NCI-H526 treated with DMSO at 0.1 percent for 48 hours (cell line): ENCODE measurements at regions not wholly inside any gene's neighbourhood (a gene's known extent, or its start where the extent isn't known, plus 50 kb on each side); places are given as distances from the start of the nearest gene placed in this dataset.

Source experiments
- DNase-seq: peaks from one replicate; lab custom pipeline; 2025; lab: John Stamatoyannopoulos, UW

DNA sequence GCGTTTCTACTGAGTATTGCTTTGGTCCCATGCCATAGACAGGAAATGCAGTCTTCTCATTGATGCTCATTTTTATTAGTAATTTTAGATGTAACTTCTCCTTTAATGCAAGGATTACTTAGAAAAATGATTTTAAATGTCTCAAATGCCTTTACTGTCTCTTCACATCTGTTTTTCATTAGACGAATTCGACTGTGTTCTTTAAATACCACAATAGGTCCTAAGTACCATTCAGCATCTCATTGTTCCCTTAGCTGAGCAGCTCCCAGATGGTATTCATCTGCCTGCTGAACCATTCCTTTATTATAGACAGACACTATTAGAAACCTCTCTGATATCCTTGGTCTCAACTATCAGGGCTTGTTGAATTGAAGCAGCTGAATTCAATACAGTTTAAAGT, 113.6 kb downstream of the LSMEM1 start:
- no peak for DNase-seq

DNA sequence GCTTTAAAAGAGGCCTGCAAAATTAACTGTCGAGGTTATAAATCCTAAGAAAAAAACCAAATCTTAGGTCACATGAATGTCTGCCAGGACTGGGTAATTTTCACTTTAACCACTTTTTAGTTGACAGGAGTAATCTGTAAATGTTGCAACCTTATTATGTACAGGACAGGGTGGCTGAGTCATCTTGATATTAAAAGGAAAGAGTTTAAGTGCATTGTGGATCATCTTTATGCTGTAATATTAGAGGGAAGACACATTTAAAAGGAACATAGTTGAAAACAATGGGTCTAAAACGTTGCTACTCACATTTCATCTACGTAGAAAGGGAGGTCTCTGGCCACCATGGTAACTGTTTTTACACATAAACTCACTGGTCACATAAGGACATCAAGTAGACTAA, 115.5 kb downstream of the LSMEM1 start:
- no peak for DNase-seq

DNA sequence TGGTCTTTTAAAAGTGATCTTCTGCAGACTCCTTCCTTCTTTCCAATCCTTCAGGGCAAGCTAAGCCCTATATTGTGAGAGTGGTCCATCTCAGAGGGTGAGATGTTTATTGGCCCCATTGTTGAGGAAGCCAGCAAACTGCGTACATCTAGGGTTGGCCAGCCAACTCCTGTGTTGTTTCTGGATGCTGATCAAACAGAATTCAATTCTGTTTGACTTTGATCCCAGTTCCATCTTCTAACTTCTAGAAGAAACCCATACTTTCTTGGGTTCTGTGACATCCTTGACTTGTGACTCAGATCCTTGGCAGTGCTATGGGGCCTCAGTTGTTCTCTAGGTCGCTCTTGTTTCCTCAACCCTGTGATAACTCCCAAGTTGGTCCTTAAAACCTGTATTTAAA, 116.2 kb downstream of the LSMEM1 start:
- no peak for DNase-seq

DNA sequence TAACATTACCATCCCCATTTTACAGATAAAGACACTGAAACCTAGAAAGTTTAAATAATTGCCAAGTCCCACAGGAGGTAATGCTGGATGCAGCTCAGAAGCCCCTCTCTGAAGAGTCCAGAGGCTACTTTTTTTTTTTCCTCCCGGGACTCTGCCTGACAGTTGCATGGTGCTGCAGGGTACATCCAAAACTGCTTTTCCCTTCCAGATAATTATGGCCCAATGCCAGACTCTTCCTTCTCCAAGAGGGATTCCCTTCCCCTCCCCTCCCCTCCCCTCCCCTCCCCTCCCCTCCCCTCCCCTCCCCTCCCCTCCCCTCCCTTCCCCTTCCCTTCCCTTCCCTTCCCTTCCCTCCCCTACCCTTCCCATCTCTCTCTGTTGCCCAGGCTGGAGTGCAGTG, 122.9 kb downstream of the LSMEM1 start:
- no peak for DNase-seq

DNA sequence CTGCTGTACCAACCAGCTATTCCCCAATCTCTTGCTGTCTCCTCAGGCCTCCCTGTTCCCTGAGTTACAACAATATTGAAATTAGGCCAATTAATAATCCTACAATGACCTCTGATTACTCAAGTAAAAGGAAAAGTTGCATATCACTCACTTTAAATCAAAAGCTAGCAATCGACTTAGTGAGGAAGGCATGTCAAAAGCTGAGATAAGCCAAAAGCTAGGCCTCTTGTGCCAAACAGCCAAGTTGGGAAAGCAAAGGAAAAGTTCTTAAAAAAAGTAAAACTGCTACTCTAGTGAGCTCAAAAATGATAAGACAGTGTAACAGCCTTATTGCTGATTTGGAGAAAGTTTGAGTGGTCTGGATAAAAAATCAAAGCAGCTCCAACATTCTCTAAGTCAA, 129.8 kb downstream of the LSMEM1 start:
- DNase-seq, result no peak

DNA sequence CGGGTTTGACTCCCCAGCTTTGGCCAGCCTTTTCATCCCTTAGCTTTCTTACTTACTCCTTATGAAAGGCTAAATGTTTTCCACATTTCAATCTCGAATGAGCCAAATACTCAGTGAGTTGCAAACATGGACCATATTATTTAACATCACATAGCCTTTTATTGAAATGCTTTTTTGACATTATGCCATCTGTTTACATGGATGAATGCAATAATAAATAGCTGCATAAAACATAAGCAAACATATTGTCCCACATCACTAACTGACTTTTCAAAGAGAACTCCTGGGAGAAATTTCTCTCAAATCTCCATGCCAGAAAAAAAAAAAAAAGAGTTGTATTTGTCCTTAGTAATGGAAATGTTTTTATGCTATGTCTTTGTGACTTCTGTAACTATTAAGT, 134.9 kb downstream of the LSMEM1 start:
- DNase-seq, result no peak

DNA sequence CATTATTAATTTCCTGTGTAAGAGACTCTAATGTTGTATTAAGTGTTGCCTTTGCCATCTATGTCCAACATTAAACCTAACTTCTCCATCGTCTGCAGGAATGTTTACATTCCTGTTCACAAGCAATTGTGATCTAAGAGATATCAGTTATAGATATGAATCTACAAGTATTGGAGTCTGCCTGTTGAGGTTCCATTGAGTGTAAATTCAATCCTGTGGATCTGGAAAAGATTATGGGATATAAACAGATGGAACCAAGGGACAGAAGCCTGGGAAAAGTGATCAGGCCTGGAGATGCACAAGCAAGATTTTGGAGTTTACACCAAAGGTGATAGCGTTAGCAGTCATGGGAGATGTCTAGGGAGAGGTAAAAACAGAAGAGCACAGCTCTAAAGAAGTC, 135.5 kb downstream of the LSMEM1 start:
- no peak for DNase-seq

DNA sequence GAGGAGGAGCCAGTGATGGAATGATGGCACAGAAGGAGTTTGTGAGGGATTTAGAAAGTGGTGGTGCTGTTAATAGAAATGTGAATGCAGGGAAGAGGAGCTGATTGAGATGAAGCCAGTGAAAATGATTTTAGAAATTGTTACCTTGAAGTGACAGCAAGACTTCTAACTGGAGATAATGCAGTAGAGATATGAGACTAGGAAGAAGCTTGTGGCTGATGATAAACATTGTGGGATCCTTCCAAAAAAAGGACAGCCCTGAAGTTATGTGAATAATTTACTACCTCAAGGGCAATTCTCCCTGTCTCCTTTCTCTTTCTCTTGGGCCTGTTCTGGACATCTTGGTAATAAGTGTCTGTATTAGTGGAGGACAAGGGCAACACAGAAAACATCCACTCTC, 138.6 kb downstream of the LSMEM1 start:
- DNase-seq, result no peak

DNA sequence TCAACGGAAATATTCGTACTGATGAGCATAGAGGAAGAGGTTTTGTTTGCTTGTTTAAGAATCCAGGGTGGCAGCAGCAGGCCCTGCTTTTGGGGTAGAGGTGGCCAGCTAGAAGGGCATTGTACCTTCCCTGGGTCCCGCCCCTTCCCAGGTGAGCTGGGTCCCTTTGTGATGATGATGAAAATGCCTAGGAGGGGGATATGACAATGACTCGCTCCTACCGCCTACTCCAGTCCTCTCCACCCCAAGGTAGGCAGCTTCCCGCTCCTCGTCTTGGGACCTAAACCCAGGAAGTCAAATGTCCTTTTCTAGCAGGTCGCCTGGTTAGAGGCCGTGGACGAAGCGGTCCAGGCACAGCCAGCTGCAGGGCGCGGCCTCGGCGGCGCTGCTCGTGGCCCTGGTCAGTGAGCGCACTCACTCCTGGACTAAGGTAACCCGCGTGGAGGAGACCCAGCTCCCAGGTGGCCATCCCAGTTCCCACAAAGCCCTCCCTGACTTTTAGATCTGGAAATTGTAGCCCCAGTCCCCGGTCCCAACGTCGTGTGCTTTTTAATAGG, 141.4 kb downstream of the LSMEM1 start:
- no peak for DNase-seq

DNA sequence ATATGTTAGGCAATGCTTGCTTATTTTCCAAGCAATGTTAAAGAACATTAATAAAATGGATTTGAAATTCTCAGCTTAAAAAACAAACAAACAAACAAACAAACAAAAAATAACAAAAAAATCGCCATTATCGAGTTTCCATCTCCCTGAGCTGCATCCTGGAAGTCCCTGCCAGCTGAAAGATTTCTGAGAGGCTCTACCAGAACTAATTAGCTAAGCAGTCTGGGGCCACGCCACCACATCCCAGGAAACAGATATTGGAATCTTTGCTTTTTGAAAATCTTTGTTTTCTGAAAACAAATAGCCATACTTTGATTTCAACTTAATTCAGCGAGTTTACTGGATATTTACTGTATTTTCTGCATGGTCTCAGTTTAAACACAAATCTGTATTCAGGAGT, 143.6 kb downstream of the LSMEM1 start:
- no peak for DNase-seq

DNA sequence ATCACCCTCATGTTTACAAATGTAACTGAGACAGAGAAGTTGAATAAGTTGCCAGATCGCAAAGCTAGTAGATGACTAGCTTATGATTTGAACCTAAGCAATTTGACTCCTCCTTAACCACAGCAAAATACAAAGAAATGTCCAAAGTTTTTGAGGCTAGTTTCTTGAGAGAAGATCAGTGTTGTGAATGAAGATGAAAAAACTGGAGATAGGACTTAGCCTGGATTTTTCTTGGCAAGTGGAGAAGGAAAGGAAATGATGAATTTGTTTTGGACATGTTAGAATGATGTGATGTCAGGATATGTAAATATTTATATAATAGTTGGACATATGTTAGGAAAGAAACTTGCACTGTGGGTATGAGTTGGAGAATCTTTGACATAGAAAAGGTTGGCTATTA, 149.8 kb downstream of the LSMEM1 start:
- no peak for DNase-seq

DNA sequence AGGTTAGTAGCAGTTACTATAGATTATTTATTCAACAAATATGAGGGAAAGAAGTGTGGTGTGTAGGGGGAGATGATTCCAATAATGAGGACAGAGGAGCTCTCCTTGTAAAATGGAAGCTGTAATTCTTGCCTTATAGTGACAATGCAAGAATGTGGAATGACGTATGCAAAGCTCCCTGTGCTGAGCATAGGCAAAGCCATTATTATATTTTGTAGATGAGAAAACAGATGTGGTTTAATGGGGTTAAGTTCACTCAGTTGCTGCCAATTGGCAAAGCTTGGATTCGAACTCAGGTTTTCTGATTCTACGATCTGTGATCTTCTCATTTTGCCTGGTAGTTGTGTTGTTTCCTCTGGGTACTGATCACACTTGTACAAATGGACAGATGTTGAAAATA, 153.3 kb downstream of the LSMEM1 start:
- no peak for DNase-seq

DNA sequence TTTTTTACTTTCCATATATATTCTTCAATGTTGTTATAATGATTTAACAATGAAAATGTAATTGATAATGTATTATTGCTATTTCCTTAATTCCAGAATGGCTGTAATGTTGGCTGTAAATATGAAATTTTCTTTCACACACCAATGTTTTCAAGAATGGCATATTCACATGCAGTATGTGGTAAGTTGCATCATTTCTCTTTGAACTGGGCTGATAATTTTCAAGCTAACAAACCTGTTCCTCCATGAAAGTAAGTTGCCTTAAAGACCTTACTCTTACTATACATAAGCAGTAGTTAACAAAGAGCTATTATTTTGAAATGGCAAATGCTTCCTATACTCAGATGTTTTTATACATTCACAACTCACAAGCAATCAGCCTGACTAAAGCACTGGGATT, 154.5 kb downstream of the TMEM168 start:
- no peak for DNase-seq

DNA sequence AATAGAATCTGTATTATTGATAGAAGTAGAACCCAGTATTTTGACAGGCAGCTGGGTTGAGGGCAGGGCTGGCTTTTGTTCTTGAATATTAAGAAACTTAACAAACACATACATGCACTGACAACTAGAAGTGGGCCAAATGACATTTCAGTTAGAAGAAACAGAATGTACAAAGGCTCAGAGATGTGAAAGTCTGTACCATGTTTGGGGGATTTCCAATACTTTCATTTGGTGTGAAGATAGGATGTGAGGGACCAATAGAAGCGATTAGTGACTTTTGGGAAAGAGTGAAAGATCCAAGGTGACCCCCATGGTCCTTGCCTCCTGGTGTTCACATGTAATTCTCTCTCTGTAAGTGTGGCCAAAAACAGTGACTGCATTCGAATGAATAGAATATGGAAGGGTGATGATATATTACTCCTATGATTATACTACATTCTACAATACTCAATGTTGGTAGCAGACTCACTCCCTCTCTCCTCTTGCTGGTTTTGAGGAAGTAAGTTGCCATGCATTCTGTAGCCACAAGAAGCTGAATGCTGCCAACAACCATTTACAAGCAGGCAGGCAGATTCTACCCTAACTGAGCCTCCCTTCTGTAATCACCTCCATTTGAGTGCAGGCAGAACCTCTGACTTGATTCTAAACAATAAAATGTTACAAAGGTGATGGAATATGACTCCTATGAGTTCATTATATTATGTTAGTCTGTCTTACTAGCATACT, 151.4 kb downstream of the TMEM168 start:
- no peak for DNase-seq

DNA sequence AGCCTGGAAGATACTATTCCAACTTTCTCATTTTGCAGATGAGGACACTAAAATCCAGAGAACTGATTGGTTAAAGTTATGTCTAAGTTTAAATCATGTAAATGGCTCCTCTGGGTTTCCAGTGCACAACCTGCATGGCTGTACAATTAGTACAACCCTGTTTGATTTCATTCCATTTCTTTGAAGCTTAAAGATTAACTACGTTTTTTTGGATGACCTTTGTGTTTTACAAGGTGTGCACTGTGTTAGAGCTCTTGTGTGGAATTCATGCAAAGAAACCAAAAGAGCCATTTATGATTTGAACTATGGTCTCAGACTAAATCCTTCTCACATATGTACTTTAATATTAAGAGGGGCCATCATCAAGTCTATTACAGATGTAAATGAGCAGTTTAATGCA, 149.5 kb downstream of the TMEM168 start:
- DNase-seq, result no peak

DNA sequence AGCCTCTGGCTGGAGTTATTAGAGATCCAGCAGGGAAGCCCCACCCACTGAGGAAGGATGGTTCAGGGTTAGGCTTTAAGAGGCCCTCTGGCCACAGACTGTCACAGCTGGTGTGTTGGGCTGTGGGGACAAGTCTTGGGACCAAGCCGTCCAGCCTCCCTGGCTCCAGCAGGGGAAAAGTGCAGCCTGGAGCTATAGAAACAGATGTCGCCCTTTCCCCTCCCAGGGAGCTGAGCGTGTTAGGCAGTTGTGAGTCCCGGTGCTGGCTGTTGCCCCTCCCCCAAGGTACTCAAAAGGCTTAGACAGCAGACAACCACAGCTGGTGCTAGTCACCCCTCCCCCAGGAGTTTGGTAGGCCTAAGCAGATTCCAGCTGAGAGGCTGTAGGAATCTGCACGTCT, 143.4 kb downstream of the TMEM168 start:
- DNase-seq, result no peak

DNA sequence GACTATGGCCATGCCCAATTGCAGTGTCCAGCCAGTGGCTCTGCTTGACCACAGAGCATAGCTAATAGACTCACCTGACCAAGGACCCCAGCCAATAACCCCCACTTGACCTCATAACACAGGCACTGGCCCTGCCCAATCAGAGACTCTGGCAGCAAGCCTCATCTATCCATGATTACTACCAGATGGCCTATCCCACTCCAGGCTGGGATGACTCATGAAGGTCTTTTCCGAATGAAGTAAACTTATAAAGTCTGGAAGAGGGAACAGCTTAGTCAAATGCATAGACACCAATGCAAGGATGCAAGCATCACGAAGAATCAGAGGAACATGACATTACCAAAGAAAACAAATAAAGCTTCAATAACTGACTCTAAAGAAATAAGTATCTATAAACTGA, 141.4 kb downstream of the TMEM168 start:
- DNase-seq, result no peak

DNA sequence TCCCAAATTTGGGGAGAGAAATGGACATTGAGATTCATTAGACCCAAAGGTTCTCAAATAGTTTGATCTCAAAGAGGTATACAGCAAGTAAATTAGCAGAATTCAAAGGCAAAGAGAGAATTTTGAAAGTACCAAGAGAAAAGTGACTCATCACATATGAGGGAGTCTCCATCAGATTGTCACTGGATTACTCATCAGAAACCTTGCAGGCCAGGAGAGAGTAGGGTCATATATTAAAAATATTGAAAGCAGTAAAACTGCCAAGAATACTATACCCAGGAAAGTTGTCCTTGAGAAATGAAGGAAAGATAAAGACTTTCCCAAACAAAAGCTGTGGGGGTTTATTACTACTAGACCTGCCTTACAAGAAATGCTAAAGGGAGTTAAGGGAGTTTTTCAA, 140.6 kb downstream of the TMEM168 start:
- DNase-seq, result no peak

DNA sequence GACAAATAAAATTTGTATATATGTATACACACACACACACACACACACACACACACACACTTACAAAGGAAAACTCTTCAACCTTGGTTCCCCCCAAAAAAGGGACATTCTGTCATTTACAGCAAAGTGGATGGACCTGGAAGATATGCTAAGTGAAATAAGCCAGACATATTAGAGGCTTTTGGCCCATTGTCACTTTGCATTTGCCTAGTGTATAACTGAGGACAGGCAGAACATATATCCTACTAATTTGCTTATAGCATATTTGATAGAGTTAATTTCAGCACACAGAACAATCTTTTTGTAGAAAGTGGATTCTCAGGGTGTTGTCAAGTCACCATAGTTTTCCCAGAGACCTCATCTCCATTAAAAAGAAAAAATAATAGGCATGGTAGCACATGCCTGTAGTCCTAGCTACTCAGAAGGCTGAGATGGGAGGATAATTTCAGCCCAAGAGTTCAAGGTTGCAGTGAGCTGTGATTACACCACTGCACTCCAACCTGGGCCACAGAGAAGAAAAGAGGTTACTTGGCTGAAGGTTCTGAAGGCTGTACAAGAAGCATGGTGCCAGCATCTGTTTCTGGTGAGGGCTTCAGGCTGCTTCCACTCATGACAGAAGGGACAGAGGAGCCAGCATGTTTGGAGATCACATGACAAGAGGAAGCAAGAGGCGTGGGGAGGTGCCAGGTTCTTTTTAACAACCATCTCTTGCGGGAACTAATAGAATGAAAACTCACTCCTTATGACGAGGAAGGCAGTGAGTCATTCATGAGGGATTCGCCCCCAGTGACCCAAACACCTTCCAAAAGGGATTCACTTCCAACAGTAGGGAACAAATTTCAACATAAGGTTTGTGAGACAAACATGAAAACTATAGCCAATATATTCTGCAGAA, 135.6 kb downstream of the TMEM168 start:
- DNase-seq, result no peak

DNA sequence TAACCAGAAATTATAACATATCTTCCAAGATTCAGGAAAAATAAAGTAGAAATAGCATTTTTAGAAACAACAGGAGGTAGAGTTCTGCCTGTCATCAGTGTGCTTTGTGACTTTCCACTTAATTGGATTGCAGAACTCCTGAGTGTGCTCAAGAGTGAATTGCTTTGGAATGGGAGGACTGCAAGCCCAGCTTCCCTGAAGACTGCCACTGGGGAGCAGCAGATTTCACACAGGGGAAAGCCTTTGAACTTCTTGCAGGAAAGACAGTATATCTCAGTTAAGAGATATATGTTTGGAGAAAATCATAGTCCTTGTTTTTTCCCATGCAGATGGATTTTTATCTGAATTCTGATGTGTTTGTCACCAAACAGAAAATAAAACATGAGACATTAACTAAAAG, 124.5 kb downstream of the TMEM168 start:
- peak; percentile 14 for DNase-seq

DNA sequence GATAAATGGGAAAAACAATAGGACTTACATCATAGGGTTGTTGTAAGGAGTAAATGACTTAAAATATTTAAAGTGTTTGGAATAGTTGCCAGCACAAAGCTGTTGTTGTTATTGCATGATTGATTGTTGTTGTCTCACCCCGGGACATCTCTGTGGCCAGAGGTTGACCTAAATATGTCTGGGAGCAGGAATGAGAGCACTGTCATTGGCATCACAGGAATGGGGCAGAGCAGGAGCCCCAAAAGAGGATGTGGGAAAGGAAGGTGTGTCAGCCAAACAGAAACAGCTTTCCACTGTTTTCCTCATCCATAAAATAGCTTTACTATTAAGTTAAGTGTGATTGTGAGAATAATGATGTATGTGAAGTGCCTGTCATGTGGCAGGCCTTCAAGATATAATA, 121.6 kb downstream of the TMEM168 start:
- no peak for DNase-seq

DNA sequence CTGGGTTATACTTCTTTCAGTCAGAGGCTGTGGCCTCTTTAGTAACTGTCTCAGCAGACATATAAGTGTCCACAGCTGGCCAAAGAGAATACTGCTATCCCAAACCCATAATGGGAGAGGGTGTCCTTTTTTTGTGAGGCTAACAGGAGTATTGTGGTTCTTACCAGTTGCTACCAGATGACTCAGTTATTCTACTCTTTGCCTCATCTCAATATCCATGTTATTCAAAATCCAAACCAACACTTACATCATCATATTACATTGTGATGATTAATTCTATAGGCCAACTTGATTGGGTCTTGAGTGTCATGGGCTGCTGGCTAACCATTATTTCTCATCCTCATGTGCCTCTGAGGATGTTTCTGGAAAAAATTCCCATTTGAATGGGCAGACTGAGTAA, 120.9 kb downstream of the TMEM168 start:
- DNase-seq, result no peak

DNA sequence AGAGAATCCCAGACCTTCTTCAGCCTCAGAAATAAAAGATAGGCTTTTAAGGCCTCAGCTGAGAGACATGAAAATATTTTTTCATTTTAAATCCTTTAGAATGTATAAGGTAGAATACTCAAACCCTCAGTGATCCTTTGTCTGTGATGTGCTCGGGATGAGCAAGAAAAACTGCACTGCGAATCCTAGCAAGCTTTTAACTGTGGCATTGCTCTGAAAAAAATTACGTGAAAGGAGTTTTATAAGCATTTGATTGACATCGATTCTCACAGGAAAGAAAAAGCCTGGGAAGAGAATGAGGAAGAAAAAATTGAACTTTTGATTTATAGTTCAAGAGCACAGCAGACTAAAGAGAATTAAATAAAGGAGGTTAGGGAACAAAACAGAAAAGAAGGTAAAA, 120.0 kb downstream of the TMEM168 start:
- DNase-seq, result no peak
